Loucy (cell line): ENCODE measurements at regions not wholly inside any gene's neighbourhood (a gene's known extent, or its start where the extent isn't known, plus 50 kb on each side); places are given as distances from the start of the nearest gene placed in this dataset.

Source experiments
- H2AFZ ChIP-seq: fragments of 200-600 bp; sonication (generic); 2 replicates; pipeline ENCODE4 v1.6.0; 2016; ENCODE audit warnings: antibody characterized with exemption, mild to moderate bottlenecking, low read length, moderate library complexity
- H3F3A ChIP-seq: fragments of 200-600 bp; 2 replicates; pipeline ENCODE4 v1.6.0; 2016; ENCODE audit warnings: antibody characterized with exemption, low read depth, mild to moderate bottlenecking
- H3K27me3 ChIP-seq: fragments of 200-600 bp; sonication (generic); 2 replicates; pipeline ENCODE4 v1.6.1; 2014; ENCODE audit warnings: low read length, mild to moderate bottlenecking; ENCODE audit not compliant: insufficient read depth, poor library complexity, severe bottlenecking
- H3K36me3 ChIP-seq: fragments of 200-600 bp; sonication (generic); 2 replicates; pipeline ENCODE4 v1.6.1; 2016; ENCODE audit warnings: low read length; ENCODE audit not compliant: insufficient read depth
- H3K4me1 ChIP-seq: fragments of 200-600 bp; sonication (generic); 2 replicates; pipeline ENCODE4 v1.5.1; 2014; ENCODE audit warnings: low read length, mild to moderate bottlenecking; ENCODE audit not compliant: insufficient read depth, poor library complexity, severe bottlenecking
- H3K4me2 ChIP-seq: fragments of 200-600 bp; sonication (generic); 2 replicates; pipeline ENCODE4 v1.6.0; 2014; ENCODE audit warnings: antibody characterized with exemption, low read length, low read depth, mild to moderate bottlenecking; ENCODE audit not compliant: poor library complexity, severe bottlenecking
- H3K4me3 ChIP-seq: fragments of 200-600 bp; sonication (generic); 2 replicates; pipeline ENCODE4 v1.5.1; 2014; ENCODE audit warnings: low read length, mild to moderate bottlenecking, mixed read lengths; ENCODE audit not compliant: poor library complexity, severe bottlenecking
- H3K79me2 ChIP-seq: fragments of 200-600 bp; sonication (generic); 2 replicates; pipeline ENCODE4 v1.6.1; 2014; ENCODE audit warnings: low read length; ENCODE audit not compliant: insufficient read depth
- H3K9ac ChIP-seq: fragments of 200-600 bp; sonication (generic); 2 replicates; pipeline ENCODE4 v1.6.0; 2014; ENCODE audit warnings: mild to moderate bottlenecking, low read depth, low read length, moderate library complexity; ENCODE audit not compliant: poor library complexity, severe bottlenecking
- H3K9me2 ChIP-seq: fragments of 200-600 bp; sonication (generic); replicated peaks from 2 replicates; pipeline ENCODE4 v1.6.1; 2016; ENCODE audit warnings: low read depth, low read length, mixed read lengths
- H3K9me3 ChIP-seq: fragments of 200-600 bp; sonication (generic); 2 replicates; pipeline ENCODE4 v1.6.1; 2014; ENCODE audit warnings: mild to moderate bottlenecking, antibody characterized with exemption, low read length, low read depth; ENCODE audit not compliant: insufficient read depth
- H4K20me1 ChIP-seq: fragments of 200-600 bp; sonication (generic); 2 replicates; pipeline ENCODE4 v1.6.0; 2014; ENCODE audit warnings: antibody characterized with exemption, low read length, mild to moderate bottlenecking; ENCODE audit not compliant: insufficient read depth, poor library complexity, severe bottlenecking
- EZH2phosphoT487 ChIP-seq: fragments of 200-600 bp; IDR thresholded peaks from 2 replicates; pipeline ENCODE4 v1.6.1; 2018; ENCODE audit warnings: antibody characterized with exemption, mild to moderate bottlenecking, moderate library complexity, borderline replicate concordance
- TF ChIP-seq, protein P1 (sequence below): fragments of 200-600 bp; sonication (generic); conservative IDR thresholded peaks from 2 replicates; pipeline ENCODE4 v1.5.1; 2014; ENCODE audit warnings: mild to moderate bottlenecking, antibody characterized with exemption, low read length

DNA sequence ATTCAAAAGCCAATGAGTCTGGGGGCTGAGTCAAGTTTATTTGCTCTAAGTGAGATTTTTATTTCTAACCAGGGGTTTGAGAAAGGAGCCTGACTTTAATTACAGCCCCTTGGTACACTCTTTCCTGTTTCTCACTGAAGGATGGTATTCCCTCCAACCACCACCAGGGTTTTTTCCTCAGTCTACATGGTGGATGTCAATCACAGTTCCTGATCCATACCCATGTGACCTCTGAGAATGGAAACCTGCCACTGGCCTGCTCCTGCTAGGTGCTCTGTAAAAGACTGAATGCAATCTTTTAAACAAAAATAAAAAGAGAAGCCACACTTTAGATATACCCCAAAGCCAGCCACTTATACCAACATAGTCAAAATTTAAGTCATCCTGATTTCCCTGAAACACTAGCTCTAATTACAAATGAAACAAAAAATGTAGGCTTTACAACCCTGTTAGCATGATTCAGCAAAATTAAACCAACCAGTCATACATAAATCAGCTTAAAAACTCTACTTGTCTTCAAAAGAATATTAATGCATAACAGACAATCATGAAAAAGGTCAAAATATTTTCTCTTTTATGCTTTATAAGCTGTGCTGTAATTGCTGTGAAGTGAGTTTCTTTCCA is 112.1 kb upstream of the NWD2 start:
- H3K79me2 ChIP-seq: no peaks in the 10 kb centered on the region
- no peak overlapping the region for H3K4me2 ChIP-seq
- H3K27me3 ChIP-seq: no peaks in the 10 kb centered on the region
- no peaks in the 10 kb centered on the region for H3K9me3 ChIP-seq
- H3K9me2 ChIP-seq: no peaks in the 10 kb centered on the region
- H3K9ac ChIP-seq: no peak overlapping the region
- H4K20me1 ChIP-seq: no peaks in the 10 kb centered on the region
- no peaks in the 10 kb centered on the region for H3K36me3 ChIP-seq
- no peak for TF ChIP-seq EZH2phosphoT487
- TF ChIP-seq, protein P1, sequence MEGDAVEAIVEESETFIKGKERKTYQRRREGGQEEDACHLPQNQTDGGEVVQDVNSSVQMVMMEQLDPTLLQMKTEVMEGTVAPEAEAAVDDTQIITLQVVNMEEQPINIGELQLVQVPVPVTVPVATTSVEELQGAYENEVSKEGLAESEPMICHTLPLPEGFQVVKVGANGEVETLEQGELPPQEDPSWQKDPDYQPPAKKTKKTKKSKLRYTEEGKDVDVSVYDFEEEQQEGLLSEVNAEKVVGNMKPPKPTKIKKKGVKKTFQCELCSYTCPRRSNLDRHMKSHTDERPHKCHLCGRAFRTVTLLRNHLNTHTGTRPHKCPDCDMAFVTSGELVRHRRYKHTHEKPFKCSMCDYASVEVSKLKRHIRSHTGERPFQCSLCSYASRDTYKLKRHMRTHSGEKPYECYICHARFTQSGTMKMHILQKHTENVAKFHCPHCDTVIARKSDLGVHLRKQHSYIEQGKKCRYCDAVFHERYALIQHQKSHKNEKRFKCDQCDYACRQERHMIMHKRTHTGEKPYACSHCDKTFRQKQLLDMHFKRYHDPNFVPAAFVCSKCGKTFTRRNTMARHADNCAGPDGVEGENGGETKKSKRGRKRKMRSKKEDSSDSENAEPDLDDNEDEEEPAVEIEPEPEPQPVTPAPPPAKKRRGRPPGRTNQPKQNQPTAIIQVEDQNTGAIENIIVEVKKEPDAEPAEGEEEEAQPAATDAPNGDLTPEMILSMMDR: peak; percentile 25; the same call in 1 of the 2 replicates
- no peak overlapping the region for H2AFZ ChIP-seq
- H3K4me3 ChIP-seq: no peak overlapping the region
- no peaks in the 10 kb centered on the region for H3K4me1 ChIP-seq
- H3F3A ChIP-seq: no peaks in the 10 kb centered on the region

DNA sequence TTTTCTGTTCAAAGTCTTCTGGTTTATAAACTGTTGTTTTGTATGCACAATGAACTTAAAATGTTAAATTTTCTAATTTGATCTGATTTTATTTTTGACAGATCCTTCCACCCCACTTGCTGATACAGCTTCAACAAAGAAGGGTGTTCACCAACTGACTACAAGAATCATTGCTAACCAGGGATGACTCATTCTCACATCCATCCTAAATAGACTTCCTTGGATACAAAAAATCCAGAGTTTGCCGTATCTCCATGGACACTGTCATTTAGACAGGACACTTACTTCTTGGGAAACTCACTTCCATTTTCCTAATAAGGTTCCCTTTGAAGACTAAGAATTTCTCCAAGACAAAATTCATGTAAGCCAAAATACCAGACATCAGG is 111.6 kb upstream of the NWD2 start:
- Histone ChIP-seq H3F3A (no peaks in the 10 kb centered on the region), H3K27me3 (no peaks in the 10 kb centered on the region), H3K9me3 (no peaks in the 10 kb centered on the region), H2AFZ (no peak overlapping the region), H3K4me1 (no peaks in the 10 kb centered on the region), H3K36me3 (no peaks in the 10 kb centered on the region), H3K9me2 (no peaks in the 10 kb centered on the region), H3K4me3 (no peak overlapping the region), H4K20me1 (no peaks in the 10 kb centered on the region), H3K4me2 (no peak overlapping the region), H3K79me2 (no peaks in the 10 kb centered on the region), H3K9ac (no peak overlapping the region)
- no peak for TF ChIP-seq EZH2phosphoT487
- TF ChIP-seq, protein P1: no peak

DNA sequence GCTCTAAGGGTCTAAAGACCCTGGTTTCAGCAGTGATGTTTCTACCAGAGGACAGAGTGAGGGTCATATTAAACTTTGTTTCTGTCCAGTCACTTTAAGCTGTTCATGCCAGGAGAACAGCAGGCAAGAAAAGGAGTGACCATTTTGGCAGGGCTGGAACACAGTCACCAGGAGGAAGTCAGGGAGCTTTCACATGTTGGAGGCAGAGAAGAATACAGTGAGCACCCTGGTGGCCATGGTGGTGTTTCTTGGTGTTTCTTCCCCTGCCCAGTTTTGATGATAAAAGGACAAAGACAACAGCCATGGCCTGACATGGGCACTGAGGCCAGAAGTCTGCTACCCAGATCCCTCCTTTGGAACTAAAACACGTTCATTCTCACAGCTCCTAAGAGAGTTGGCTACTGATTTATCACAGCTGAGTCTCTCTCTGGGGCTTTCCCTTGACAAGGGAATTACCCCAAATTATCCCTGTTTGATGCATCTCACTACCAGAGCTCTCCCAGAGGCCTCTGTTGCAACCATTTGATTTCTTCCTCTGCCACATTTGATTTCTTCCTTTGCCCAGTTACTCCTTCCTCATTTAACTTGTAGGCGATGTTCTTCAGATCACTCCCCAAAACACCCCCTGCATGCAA is 106.4 kb upstream of the NWD2 start:
- Histone ChIP-seq H3K4me3 (no peak overlapping the region), H3K9me3 (no peaks in the 10 kb centered on the region), H4K20me1 (no peaks in the 10 kb centered on the region), H3K4me1 (no peaks in the 10 kb centered on the region), H2AFZ (no peak overlapping the region), H3K27me3 (no peaks in the 10 kb centered on the region), H3K79me2 (no peaks in the 10 kb centered on the region), H3K36me3 (no peaks in the 10 kb centered on the region), H3K9me2 (no peaks in the 10 kb centered on the region), H3F3A (no peaks in the 10 kb centered on the region), H3K9ac (no peak overlapping the region), H3K4me2 (no peak overlapping the region)
- TF ChIP-seq, protein P1: no peak
- TF ChIP-seq EZH2phosphoT487: no peak
